H1 (cell line): ENCODE measurements at regions not wholly inside any gene's neighbourhood (a gene's known extent, or its start where the extent isn't known, plus 50 kb on each side); places are given as distances from the start of the nearest gene placed in this dataset.

Experiments
- BCL11A ChIP-seq, 2 experiments: IDR thresholded peaks; one replicate each; pipeline ENCODE4 v1.6.1; 2011; ENCODE audit warnings: low read depth in 2 of 2, low read length in 2 of 2, mild to moderate bottlenecking in 2 of 2
- CTCF ChIP-seq, 3 experiments: IDR thresholded peaks; 1 replicate in 2 of 3; 2 replicates in 1 of 3; pipeline versions ENCODE4 v1.5.1 to v1.6.1; 2011; ENCODE audit warnings: low read length in 3 of 3, mild to moderate bottlenecking in 3 of 3, inconsistent platforms in 2 of 3, low read depth in 1 of 3, moderate library complexity in 1 of 3; ENCODE audit not compliant: insufficient read depth in 1 of 3; ENCODE audit errors: control extremely low read depth in 1 of 3
- EZH2 ChIP-seq: fragments of 200-600 bp; sonication (generic); IDR thresholded peaks from 2 replicates; pipeline ENCODE4 v1.7.1; 2012; ENCODE audit warnings: low read depth, mild to moderate bottlenecking, moderate library complexity, low read length, inconsistent platforms; ENCODE audit not compliant: severe bottlenecking
- JUN ChIP-seq: IDR thresholded peaks from 2 replicates; pipeline ENCODE4 v1.6.1; 2011; ENCODE audit warnings: low read depth, mild to moderate bottlenecking, improper control_type of control experiment, low read length
- KDM1A ChIP-seq: fragments of 200-600, 300-600 bp; sonication (generic); IDR thresholded peaks from 2 replicates; pipeline ENCODE4 v1.7.1; 2016; ENCODE audit warnings: mild to moderate bottlenecking, low read length, borderline replicate concordance
- POLR2A ChIP-seq, 2 experiments: IDR thresholded peaks; 1 replicate in 1 of 2; 2 replicates in 1 of 2; pipeline ENCODE4 v1.6.1; 2011; ENCODE audit warnings: low read depth in 2 of 2, low read length in 2 of 2, mild to moderate bottlenecking in 2 of 2; ENCODE audit errors: control extremely low read depth in 1 of 2
- POLR2AphosphoS5 ChIP-seq: IDR thresholded peaks from 2 replicates; pipeline ENCODE4 v1.6.1; 2011; ENCODE audit warnings: low read depth, low read length
- RBBP5 ChIP-seq: IDR thresholded peaks from 2 replicates; pipeline ENCODE4 v1.7.1; 2012; ENCODE audit warnings: low read depth, mild to moderate bottlenecking, inconsistent platforms, low read length, moderate library complexity, borderline replicate concordance
- SP1 ChIP-seq: IDR thresholded peaks from 2 replicates; pipeline ENCODE4 v1.6.1; 2011; ENCODE audit warnings: low read depth, low read length
- SP2 ChIP-seq: IDR thresholded peaks from 2 replicates; pipeline ENCODE4 v1.6.1; 2012; ENCODE audit warnings: mild to moderate bottlenecking, low read length, inconsistent platforms
- TAF1 ChIP-seq: IDR thresholded peaks from 2 replicates; pipeline ENCODE4 v1.6.1; 2011; ENCODE audit warnings: mild to moderate bottlenecking, low read depth, low read length
- TCF12 ChIP-seq: IDR thresholded peaks from 2 replicates; pipeline ENCODE4 v1.6.1; 2011; ENCODE audit warnings: low read depth, mild to moderate bottlenecking, low read length
- TEAD4 ChIP-seq: IDR thresholded peaks from 2 replicates; pipeline ENCODE4 v1.6.1; 2012; ENCODE audit warnings: low read depth, low read length, inconsistent platforms, mixed read lengths

GRCh38 chr3:182117131-182117530 is 405.4 kb downstream of the SOX2 start:
- no peak for TF ChIP-seq JUN
- no peak for TF ChIP-seq TAF1
- TF ChIP-seq CTCF (IDR thresholded peaks at IDR 0.05; ENCODE audit: control extremely low read depth in 1 of 3, insufficient read depth in 1 of 3, low read depth in 1 of 3, low read length in 3 of 3), result no peak
- TF ChIP-seq RBBP5, result no peak
- TF ChIP-seq EZH2, result no peak
- TF ChIP-seq SP1, result no peak
- no peak for TF ChIP-seq SP2
- no peak for TF ChIP-seq BCL11A (IDR thresholded peaks at IDR 0.05; ENCODE audit: low read depth in 2 of 2, low read length in 2 of 2)
- no peak for TF ChIP-seq TEAD4
- TF ChIP-seq POLR2A (IDR thresholded peaks at IDR 0.05; ENCODE audit: control extremely low read depth in 1 of 2, low read depth in 2 of 2, low read length in 2 of 2), result no peak
- no peak for TF ChIP-seq TCF12
- TF ChIP-seq KDM1A, result no peak
- TF ChIP-seq POLR2AphosphoS5, result no peak
